T47D (cell line): ENCODE measurements at regions not wholly inside any gene's neighbourhood (a gene's known extent, or its start where the extent isn't known, plus 50 kb on each side); places are given as distances from the start of the nearest gene placed in this dataset.
A peak's percentile ranks its signal among the peaks of the same experiment; 100 is the strongest.

Experiments
- DNase-seq, 2 experiments: peaks; one replicate each; pipeline versions ENCODE4 v3.0.0 to v3.0.0-alpha.2; 2011 to 2012; ENCODE audit warnings: low read depth in 1 of 2, low spot score in 1 of 2
- JUND ChIP-seq: IDR thresholded peaks from 2 replicates; pipeline ENCODE4 v1.6.1; 2012; ENCODE audit warnings: low read depth
- in situ Hi-C: cut with HindIII; loops from 2 replicates; pipeline ENCODE4 v1.10.0; 2016; ENCODE audit warnings: low sequenced_read_pairs, low pct_unique_long_range_greater_than_20kb

GRCh38 chr9:6098431-6098830 is 83.0 kb upstream of the RANBP6 start:
- DNase-seq: no peak
- TF ChIP-seq JUND: no peak
- in situ Hi-C loops: no loop called here

DNA sequence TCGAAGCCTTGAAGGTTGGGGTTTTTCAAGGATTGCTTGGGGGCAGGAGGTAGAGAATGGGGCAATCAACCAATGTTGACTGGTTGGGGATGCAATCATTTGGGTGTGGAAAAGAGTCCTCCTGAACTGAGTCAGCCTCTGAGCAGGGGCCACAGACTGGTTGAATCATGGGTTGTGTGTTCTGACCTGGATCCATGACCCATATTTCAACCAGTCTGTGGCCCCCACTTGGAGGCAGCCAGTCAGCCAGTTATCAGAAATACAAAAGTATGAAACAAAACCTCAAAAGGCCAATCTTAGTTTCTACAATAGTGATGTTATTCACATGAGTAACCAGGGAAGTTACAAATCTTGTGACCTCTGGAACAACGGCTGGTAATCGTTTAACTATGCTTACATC is 81.4 kb upstream of the RANBP6 start:
- DNase-seq: no peak
- TF ChIP-seq JUND: no peak
- in situ Hi-C loops: no loop called here

DNA sequence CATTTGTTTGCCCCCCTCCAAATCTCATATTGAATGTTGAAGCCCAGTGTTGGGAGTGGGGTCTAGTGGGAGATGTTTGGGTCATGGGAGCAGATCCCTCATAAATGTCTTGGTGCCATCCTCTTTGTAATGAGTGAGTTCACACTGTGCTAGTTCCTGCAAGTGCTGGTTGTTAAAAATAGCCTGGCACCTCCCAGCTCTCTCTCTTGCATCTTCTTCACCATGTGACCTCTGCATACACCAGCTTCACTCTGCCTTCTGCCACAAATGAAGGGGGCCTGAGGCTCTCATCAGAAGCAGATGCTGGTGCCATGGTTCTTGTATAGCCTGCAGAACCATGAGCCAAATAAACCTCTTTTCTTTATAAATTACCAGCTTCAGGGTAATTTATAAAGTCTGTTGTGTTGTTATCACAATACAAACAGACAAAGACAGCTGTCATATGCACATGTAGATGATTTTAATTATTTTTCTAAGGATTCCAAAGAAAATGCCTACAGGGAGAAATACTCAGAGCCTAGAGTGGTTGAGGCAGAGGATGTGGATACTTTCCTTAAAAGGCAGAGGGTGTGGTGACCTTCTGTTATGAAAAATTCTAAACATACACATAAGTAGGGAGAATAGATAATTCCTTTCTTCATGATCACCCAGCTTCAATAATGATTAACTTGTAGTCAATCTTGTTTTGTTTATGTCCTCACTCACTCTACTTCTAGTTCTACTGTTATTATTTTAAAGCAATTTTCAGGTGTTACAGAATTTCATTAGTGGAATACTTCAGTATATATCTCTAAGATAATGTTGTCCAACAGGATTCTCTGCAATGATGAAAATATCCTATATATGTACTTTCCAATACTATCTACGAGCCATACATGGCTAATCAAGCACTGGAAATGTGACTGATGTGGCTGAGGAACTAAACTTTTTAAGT is 75.1 kb upstream of the RANBP6 start:
- in situ Hi-C loops: no loop called here
- no peak for TF ChIP-seq JUND
- DNase-seq: no peak

DNA sequence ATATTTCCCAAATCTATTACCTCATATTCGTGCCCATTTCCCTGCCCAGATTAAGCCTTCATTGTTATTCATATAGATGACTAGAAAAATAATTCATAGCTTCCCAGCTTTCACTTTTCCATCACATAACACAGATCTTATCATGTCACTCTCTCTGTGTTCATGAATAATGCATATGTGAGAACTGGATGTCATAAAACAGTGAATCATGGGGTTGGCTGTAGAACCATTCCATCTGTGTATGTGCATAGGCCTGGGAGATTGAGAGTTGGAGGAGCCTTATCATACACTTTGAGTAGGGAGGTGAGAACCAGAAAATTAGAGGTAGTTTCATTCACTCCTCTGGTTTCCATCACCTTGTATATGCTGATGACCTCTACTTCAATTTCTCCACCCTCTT is 73.9 kb upstream of the RANBP6 start:
- no peak for DNase-seq
- no peak for TF ChIP-seq JUND
- in situ Hi-C loops: no loop called here

DNA sequence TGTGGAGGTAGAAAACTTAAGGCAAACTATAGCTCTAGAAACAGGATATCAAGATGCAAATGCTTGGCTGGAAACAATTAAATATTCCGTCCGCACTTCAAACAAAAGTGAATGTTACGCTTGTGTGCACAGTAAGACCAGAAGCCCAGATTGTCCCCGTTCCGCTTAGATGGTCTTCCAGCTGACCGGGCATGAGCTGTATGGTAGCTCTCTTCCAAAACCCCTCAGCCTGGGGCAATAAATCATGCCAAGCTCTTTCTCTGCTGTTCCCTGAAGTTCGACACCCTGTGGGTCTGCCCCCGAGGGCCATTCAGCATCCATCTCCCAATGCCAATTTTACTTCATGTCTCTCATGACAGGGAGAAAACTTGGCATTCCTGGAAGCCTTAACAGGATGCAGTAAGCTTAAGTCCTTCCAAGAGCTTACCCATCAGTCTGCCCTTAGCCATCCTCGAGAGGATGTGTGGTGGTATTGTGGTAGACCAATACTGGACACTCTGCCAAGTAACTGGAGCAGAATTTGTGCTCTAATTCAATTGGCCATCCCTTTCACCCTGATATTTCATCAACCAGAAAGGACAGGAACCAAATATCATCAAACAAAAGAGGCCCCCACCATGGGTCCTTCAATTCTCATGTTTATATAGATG is 70.7 kb upstream of the RANBP6 start:
- in situ Hi-C loops: no loop called here
- no peak for DNase-seq
- no peak for TF ChIP-seq JUND

DNA sequence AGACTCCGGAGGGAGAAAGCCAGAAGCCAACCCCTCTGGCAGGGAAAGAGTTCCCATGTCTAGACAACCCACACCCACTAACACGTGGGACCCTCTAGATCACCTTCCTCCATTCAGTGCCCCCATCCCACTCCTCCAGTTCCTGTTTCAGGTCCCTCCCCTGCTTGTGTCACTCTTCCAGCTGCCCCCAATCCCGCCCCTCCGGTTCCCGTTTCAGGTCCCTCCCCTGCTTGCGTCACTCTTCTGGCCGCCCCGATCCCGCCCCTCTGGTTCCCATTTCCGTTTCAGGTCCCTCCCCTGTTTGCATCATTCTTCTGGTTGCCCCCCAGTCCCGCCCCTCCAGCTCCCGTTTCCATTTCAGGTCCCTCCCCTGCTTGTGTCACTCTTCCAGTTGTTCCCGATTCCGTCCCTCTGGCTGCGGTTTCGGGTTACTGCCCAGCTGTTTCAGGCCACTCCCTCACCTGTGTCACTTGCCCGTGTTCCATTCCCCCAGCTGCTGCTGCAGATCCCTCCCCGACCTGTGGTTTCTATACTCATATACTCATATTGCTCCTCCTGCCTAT is 64.8 kb upstream of the RANBP6 start:
- DNase-seq: peak; percentile 37 to 95
- in situ Hi-C loops: no loop called here
- TF ChIP-seq JUND: no peak

- no peak for DNase-seq
- in situ Hi-C loops: no loop called here
- no peak for TF ChIP-seq JUND
Measured at GRCh38 chr9:6079386-6079785, 64.0 kb upstream of the RANBP6 start.

- in situ Hi-C loops: no loop called here
- TF ChIP-seq JUND: no peak
Measured at GRCh38 chr9:6078382-6079105, 63.1 kb upstream of the RANBP6 start.

DNA sequence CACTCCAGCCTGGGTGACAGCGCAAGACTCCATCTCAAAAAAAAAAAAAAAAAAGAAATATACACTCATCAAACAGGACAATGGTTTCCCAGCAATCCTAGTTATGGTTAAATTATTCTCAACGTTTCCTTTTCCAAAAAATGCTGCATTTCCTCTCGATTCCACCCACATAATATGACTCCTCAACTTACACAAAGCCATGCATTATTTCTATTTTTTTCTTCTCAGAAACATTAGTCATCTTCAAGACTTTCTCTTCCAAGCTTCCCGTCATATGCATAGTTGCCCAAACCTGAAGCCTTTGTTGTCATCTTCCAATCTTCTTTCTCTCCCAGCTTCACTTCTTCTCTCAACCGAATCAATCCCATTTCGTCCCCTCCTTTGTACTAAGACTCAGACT is 61.4 kb upstream of the RANBP6 start:
- in situ Hi-C loops: no loop called here
- no peak for DNase-seq
- TF ChIP-seq JUND: no peak

More at GRCh38 chr9:6078382-6079105, 63.1 kb upstream of the RANBP6 start:
- no peak for DNase-seq

DNA sequence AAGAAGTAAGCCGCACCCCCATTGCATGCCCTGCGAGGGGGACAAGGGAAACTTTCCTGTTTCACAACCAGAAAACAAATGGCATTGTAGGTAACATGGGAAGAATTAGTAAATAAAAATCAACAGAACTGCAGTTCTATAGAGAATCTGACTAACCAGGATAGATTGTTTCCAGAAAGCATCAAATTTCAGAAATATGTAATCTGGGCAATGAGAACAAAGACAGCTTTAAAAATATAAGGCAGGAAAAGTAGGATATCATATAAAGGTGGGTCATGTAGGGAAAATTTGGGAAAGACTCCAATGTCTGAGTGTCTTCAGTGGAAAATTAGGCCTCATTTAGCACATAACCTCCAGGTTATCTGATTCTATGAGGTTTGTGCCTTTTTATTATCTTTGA is 58.3 kb upstream of the RANBP6 start:
- TF ChIP-seq JUND: no peak
- in situ Hi-C loops: no loop called here
- DNase-seq: no peak

DNA sequence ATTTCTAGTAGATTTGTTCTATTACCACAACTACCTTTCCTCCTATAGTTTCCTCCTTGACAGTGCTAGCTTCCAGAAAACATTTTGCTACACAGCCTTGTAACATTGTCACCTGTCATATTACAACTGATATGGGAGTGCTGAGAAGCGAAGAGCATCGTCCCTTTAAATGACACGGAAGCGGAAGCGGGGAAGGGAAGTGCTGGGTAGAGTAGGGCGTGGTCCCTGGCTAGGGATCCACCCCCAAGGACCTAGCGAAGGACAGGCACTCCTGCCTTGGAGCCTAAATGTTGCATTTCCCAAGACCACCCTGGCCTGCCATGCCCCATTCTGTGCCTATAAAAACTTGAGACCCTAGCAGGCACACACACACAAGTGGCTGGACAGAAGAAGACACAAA is 57.4 kb upstream of the RANBP6 start:
- in situ Hi-C loops: no loop called here
- no peak for DNase-seq
- TF ChIP-seq JUND: no peak

DNA sequence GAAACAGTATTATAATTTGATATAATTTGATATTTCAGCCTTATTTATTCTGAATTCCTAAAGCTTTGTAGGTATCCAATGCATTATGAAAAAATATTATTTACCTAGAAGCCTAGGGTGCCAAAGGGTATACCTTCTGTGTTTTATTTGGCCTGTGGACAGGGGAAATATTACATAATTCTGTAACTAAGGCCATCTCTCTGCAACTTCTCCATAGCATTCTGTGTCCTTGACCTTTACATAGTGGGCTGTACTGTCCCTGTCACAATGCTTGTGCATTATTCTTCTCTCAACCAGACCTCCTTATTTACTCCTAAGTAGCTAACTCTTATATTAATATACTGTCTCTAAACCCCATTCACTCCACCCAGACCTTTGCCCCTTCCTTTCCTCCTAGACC is 57.0 kb upstream of the RANBP6 start:
- DNase-seq: no peak
- TF ChIP-seq JUND: no peak
- in situ Hi-C loops: no loop called here
